GM18511 (cell line): ENCODE measurements at regions not wholly inside any gene's neighbourhood (a gene's known extent, or its start where the extent isn't known, plus 50 kb on each side); places are given as distances from the start of the nearest gene placed in this dataset.
A peak's percentile ranks its signal among the peaks of the same experiment; 100 is the strongest.

Experiments used
- ATAC-seq: cut with Tn5 transposase; IDR thresholded peaks from one replicate; pipeline ENCODE4 v1.9.1; 2021; ENCODE audit warnings: mild to moderate bottlenecking, moderate library complexity; ENCODE audit not compliant: unreplicated experiment

GRCh38 chr3:23740517-23740965 lies 65.2 kb upstream of the UBE2E1 start:
- ATAC-seq = peak; percentile 95

- no peak for ATAC-seq
Observed at GRCh38 chr3:23741036-23741706, 64.6 kb upstream of the UBE2E1 start.

GRCh38 chr3:23743141-23743784 lies 62.5 kb upstream of the UBE2E1 start:
- no peak for ATAC-seq

- ATAC-seq = no peak
Observed at GRCh38 chr3:23746441-23746840, 59.3 kb upstream of the UBE2E1 start.

- no peak for ATAC-seq
Observed at GRCh38 chr3:23747841-23748240, 57.9 kb upstream of the UBE2E1 start.

GRCh38 chr3:23748398-23749110 lies 57.2 kb upstream of the UBE2E1 start:
- no peak for ATAC-seq

GRCh38 chr3:23749609-23750008 lies 56.1 kb upstream of the UBE2E1 start:
- ATAC-seq = no peak

GRCh38 chr3:23750573-23751210 lies 55.1 kb upstream of the UBE2E1 start:
- no peak for ATAC-seq

GRCh38 chr3:23751212-23751723 lies 54.5 kb upstream of the UBE2E1 start:
- no peak for ATAC-seq

GRCh38 chr3:23752126-23752525 lies 53.6 kb upstream of the UBE2E1 start:
- ATAC-seq = no peak

- ATAC-seq = no peak
Observed at GRCh38 chr3:23754215-23754614, 51.5 kb upstream of the UBE2E1 start.
